ENCODE measurements at regions not wholly inside any gene's neighbourhood (a gene's known extent, or its start where the extent isn't known, plus 50 kb on each side); places are given as distances from the start of the nearest gene placed in this dataset.
"Not testable (repeated sequence)": the region's sequence is repeated elsewhere in the genome, so short reads cannot be mapped to it uniquely, and the experiment has no call there.

DNA sequence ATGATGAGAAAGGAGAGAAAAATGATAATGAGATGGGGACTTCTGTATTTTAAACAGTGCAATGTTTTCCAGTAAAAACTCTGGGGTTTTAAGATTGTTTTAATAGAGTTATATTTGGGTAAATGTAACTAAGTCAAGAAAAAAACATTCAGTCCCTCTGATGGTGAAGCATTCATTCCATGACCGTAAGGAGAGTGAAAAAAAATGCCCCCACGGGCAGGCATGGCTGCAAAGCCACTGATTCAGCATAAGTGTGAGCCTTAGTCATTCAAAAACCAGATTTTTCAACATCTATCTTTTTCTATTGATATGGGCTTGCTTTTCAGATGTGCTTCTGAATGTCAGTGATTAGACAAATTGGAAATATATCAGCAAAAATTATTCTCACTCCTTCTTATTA, 957.8 kb downstream of the SLC4A3 start:
- no peak for DNase-seq

DNA sequence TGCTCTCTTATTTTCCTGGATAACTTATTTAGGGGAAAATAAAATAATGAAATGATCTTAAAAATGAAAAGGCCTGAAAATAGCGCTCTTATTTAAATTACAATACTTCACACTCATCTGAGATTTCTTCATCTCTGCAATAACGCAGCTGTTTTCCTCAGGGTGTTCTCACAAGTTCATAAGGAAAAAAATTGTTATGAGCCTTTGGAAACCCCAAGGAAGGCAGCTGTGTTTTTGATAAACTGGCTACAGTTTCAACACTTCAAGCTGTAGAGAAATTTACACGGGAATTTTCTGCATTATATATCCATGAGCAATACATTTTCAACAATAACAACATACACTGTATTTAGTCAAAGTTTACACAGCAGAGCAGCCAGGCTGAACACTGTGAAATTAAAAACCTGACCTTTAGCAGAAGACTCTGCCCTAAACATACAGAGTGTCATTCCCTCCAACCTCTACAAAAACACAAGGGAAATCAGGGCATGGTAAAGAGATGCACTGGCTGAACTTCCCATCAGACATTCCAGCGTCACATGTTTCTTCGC, 959.6 kb downstream of the SLC4A3 start:
- no peak for DNase-seq

DNA sequence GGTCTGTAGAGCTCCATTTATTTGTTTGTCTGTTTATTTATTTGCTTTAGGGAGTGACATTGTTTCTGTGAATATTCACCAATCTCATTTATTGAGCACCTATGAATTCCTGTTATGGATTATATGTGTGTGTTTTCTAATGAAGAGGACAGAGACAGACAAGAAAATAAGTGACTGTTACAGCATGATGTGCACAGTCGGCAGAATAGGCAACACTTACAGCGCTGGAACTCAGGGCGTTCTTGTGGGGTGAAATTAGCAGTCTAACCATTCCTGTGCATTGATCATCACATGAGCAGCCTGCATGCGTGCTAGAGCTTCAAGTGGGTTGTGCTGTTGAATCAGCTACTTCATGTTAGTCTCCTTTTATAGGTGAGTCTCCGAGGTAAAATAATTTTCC, 960.7 kb downstream of the SLC4A3 start:
- DNase-seq: no peak

- no peak for DNase-seq
Observed at GRCh38 chr2:220590476-220590875, 963.0 kb downstream of the SLC4A3 start.

DNA sequence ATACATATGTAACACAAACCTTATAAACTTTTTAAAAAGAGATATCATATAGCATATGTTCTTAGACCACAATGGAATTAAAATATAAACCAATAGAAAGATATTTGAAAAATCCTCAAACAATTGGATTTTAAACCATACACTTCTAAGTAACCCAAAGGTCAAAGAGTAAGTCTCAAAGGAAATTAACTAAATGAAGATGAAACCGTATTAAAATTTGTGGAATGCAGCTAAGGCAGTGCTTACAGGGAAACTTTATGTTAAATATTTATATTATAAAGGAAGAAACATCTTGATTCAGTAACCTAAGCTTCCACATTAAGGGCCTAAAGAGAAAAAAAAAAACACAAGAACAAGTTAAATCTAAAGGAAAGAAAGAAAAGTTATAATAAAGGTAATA, 966.1 kb downstream of the SLC4A3 start:
- DNase-seq: no peak

- no peak for DNase-seq
Observed at GRCh38 chr2:220601674-220602073, 970.4 kb downstream of the EPHA4 start.

GRCh38 chr2:220613004-220613403, 959.1 kb downstream of the EPHA4 start:
- DNase-seq: not testable (repeated sequence)

DNA sequence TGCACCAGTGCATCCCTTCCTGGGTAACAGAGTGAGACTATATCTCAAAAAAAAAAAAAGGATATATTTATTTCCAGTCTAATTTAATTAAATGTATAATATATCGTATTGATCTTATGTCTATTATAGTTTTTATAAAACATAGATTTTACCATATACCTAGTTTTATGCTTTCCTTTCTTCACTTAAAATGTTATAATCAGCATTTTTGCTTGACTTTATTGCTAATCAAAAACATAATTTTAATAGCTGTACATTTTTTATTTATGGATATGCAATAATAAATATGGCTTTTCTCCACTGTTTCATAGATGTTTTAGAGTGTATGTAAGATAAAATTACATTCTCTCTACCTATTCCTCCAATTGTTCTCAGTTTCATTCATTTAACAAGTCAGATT, 958.0 kb downstream of the EPHA4 start:
- DNase-seq: no peak

GRCh38 chr2:220619525-220620220, 952.4 kb downstream of the EPHA4 start:
- no peak for DNase-seq

GRCh38 chr2:220626603-220627002, 945.5 kb downstream of the EPHA4 start:
- no peak for DNase-seq

DNA sequence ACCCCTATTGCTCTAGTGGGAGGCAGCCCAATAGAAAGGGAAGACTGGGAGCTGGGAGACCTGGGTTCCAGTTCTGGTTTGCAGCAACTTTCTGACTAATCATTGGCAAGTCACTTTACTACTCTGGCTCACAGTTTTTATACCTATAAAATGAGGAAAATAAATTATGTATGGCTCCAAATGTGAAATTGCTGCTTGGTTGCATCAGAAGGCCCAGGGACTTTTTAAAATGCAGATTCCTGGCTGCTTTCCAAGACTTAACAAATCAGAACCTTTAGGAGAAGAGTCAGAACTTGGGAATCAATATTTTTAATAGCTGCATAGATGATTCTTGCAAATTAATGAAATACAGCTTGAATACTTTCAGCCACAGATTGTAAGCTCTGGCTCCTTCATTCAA, 943.9 kb downstream of the EPHA4 start:
- no peak for DNase-seq

- no peak for DNase-seq
Observed at GRCh38 chr2:220641137-220641536, 931.0 kb downstream of the EPHA4 start.

- DNase-seq: no peak
Observed at GRCh38 chr2:220646424-220646823, 925.7 kb downstream of the EPHA4 start.

- no peak for DNase-seq
Observed at GRCh38 chr2:220648628-220649027, 923.5 kb downstream of the EPHA4 start.

DNA sequence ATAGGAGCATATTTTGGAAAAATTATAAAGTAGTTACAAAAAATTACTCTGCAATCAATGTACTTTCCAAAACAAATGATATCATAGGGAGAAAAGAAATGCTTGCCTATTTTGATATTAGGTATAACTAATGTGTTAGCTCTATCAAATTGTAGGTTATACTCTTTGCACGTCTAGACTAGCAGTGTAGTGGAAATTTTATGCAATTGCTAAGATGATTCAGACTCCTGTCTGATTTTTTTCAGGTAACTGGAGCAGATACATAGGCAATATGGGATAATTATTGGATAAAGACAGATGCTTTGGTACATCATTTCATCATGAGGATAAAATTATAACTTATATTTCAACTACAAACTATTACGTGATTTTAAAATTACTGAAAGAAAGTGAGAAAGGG, 918.3 kb downstream of the EPHA4 start:
- DNase-seq: no peak

GRCh38 chr2:220654322-220654721, 917.8 kb downstream of the EPHA4 start:
- DNase-seq: no peak

DNA sequence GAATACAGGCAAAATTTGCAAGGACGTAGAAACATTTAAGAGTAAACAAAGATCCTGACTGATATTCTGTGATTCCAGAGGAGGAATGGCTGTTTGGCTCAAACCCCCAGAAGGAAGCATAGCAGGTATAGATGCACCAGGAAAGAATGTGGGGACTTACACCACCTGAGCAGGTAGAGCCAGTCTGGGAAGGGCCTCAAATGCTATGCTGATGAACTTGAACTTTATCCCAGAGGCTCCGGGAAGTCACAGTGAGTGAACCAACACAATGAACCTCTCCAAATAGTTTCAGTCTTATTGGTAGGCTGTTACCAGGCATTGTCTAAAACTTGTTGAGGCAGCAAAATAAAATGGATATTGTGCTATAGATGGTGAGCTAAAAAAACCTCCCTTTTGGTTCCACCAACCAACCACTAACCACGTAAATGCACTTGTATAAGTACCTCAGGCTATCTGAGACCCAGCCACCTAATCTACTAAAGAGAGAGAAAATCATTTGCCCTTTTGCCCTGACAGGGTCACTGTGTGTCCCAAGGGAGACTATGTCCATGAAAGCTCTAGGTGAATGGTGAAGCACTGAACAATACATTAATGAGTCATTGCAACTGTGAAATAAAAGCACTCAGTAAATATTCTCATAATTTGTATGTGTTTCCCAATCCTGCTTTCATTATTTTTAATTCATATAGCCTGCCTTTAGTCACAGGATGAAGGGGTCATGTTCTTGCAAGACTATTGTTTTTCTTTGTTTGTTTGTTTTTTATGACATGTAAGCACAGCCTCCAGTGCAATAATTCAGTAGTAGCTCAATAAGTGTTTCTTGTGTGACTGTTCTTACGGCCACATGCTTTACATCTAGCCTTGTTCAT, 911.6 kb downstream of the EPHA4 start:
- DNase-seq: no peak

GRCh38 chr2:220662431-220662830, 909.7 kb downstream of the EPHA4 start:
- DNase-seq: no peak

- no peak for DNase-seq
Observed at GRCh38 chr2:220663065-220663464, 909.0 kb downstream of the EPHA4 start.

DNA sequence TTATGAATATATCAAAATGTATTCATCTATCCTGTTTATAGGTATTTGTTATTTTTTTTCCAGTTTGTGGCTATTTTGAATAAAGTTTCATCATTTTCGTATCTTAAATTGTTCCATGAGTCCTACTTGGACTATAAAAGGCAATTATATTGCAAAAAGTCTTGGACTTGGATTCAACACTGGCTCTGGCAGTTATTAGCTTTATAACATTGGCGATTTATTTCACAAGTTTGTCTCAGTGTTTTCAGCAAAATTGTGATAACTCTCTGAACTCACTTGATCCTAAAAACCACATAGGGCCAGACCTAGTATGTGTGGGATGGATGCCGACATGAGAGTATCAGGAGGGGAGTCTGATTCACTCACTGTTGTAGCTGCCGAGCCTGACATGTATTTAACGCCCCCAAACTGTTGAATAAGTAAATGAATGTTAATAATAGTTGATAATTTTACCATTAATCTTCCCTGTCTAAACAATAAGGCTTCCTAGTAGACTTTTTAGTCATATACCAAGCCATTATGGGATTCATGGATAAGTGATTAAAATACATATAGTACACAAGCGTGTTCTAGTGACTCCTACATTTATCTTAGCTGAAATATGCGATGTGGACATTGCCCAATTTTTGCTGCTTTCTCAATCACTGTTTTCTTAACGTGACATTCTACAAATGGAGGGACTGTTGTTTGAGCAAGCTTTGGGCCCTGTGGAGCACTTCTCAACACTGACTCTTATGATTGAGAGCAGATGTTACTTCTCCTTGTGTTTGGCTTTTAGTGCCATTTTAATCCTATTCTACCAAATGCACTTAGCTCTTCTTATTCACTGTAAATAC, 907.6 kb downstream of the EPHA4 start:
- no peak for DNase-seq

- DNase-seq: no peak
Observed at GRCh38 chr2:220665108-220665471, 907.0 kb downstream of the EPHA4 start.

DNA sequence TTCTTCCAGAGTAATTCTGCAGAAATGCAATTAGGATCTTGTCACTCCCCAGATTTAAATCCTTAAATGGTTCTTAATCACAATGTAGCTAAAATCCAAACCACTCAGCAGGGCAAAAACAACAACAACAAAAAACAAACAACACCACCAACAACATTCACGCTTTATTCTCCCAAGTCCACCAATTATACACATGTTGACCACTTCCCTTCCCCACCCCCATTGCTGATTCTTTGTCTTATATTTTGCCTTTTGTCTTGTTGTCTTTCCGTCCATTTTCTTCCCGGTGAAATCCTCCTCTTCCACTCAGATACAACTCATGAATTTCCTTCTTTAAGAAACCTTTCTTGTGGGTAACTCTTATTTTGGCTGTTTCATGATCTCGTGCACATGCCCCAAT, 902.8 kb downstream of the EPHA4 start:
- no peak for DNase-seq

DNA sequence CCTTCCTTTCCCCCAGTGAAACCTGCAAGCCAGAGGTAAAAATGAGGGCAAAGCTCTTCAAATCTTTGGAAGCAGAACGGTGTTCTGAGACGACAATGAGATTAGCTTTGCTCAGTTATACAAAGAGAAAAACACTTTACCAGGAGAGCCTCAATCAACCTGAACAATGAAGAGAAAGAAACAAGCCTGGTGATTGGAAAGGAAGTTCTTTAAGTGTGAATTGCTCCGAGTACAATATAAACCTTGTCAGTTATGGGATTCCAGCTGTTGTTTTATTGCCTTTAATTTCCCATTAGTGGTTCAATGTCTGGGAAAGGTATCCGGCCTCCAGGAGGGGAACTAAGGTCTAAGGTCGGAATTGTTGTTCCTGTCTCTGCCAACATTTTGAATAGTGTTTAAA, 901.6 kb downstream of the EPHA4 start:
- no peak for DNase-seq
